IMR-90 (cell line): ENCODE measurements at regions not wholly inside any gene's neighbourhood (a gene's known extent, or its start where the extent isn't known, plus 50 kb on each side); places are given as distances from the start of the nearest gene placed in this dataset.

Experiments used
- ATAC-seq: fragments of 200-7000 bp; cut with Tn5 transposase; 2 replicates; pipeline ENCODE4 v1.9.1; 2020; ENCODE audit warnings: low read depth, mild to moderate bottlenecking, moderate library complexity
- BruUV-seq: library from RNA; stranded (reverse); fragments of 400-500 nt; replicated peaks from 2 replicates; lab custom pipeline; 2021; lab: Mats Ljungman, UMichigan
- CTCF ChIA-PET: fragments of 300-600 bp; formaldehyde crosslinking; extraction: SDS; loops from one replicate; lab custom pipeline; 2021; ENCODE audit warnings: antibody characterized with exemption; lab: Yijun Ruan, JAX
- POLR2A ChIA-PET: fragments of 300-600 bp; sonication (Branson Sonifier 250); formaldehyde crosslinking; loops from one replicate; lab custom pipeline; 2022; ENCODE audit warnings: antibody characterized with exemption; ENCODE audit not compliant: unreplicated experiment; lab: Charles Lee
- DNase-seq: peaks from one replicate; pipeline ENCODE4 v3.0.0; 2013
- H2AFZ ChIP-seq: replicated peaks from 2 replicates; pipeline ENCODE3; 2013; ENCODE audit warnings: low read length, mild to moderate bottlenecking; ENCODE audit not compliant: poor library complexity
- H2AK5ac ChIP-seq: 2 replicates; pipeline ENCODE4 v1.6.1; 2013; ENCODE audit warnings: low read depth, low read length, inconsistent platforms
- H2AK9ac ChIP-seq: replicated peaks from 2 replicates; pipeline ENCODE3; 2013; ENCODE audit warnings: mild to moderate bottlenecking, low read depth, low read length, moderate library complexity; ENCODE audit not compliant: poor library complexity
- H2BK120ac ChIP-seq: 2 replicates; pipeline ENCODE4 v1.6.1; 2013; ENCODE audit warnings: low read depth, low read length, inconsistent platforms
- H2BK15ac ChIP-seq: 3 replicates; pipeline ENCODE4 v1.6.1; 2013; ENCODE audit warnings: low read depth, low read length, inconsistent platforms
- H2BK20ac ChIP-seq: 2 replicates; pipeline ENCODE4 v1.6.1; 2013; ENCODE audit warnings: low read depth, mild to moderate bottlenecking, inconsistent platforms, low read length, moderate library complexity
- H2BK5ac ChIP-seq: 2 replicates; pipeline ENCODE4 v1.6.1; 2013; ENCODE audit warnings: mild to moderate bottlenecking, low read depth, low read length, inconsistent platforms; ENCODE audit not compliant: poor library complexity, severe bottlenecking
- H3K14ac ChIP-seq: replicated peaks from 2 replicates; pipeline ENCODE4 v1.6.1; 2013; ENCODE audit warnings: low read depth, low read length, inconsistent platforms
- H3K18ac ChIP-seq: 2 replicates; pipeline ENCODE4 v1.6.1; 2013; ENCODE audit warnings: low read depth, low read length, control low read depth
- H3K23ac ChIP-seq: 2 replicates; pipeline ENCODE4 v1.6.1; 2013; ENCODE audit warnings: low read depth, low read length, inconsistent platforms
- H3K27ac ChIP-seq: 2 replicates; pipeline ENCODE4 v1.5.1; 2013; ENCODE audit warnings: mild to moderate bottlenecking, control low read depth, low read length; ENCODE audit not compliant: insufficient read depth
- H3K27me3 ChIP-seq: 2 replicates; pipeline ENCODE4 v1.6.1; 2013; ENCODE audit warnings: low read length; ENCODE audit not compliant: control insufficient read depth, insufficient read depth
- H3K36me3 ChIP-seq: 2 replicates; pipeline ENCODE4 v1.6.1; 2013; ENCODE audit warnings: low read length, mixed read lengths; ENCODE audit not compliant: control insufficient read depth, insufficient read depth
- H3K4ac ChIP-seq: 2 replicates; pipeline ENCODE4 v1.6.1; 2013; ENCODE audit warnings: low read depth, low read length, inconsistent platforms
- H3K4me1 ChIP-seq: 2 replicates; pipeline ENCODE4 v1.6.1; 2013; ENCODE audit warnings: low read length, mixed read lengths; ENCODE audit not compliant: control insufficient read depth, insufficient read depth
- H3K4me2 ChIP-seq: 2 replicates; pipeline ENCODE4 v1.6.1; 2013; ENCODE audit warnings: low read depth, mild to moderate bottlenecking, control low read depth, low read length, moderate library complexity
- H3K4me3 ChIP-seq: 2 replicates; pipeline ENCODE4 v1.5.1; 2013; ENCODE audit warnings: low read depth, mild to moderate bottlenecking, control low read depth, low read length, moderate library complexity; ENCODE audit not compliant: insufficient read depth
- H3K56ac ChIP-seq: 2 replicates; pipeline ENCODE4 v1.6.1; 2013; ENCODE audit warnings: low read length, inconsistent platforms; ENCODE audit not compliant: insufficient read depth; ENCODE audit errors: extremely low read depth
- H3K79me1 ChIP-seq, 2 experiments: 2 replicates each; pipeline ENCODE4 v1.6.1; 2013; ENCODE audit warnings: low read length in 2 of 2, inconsistent platforms in 1 of 2, low read depth in 1 of 2
- H3K9ac ChIP-seq: 2 replicates; pipeline ENCODE4 v1.6.1; 2013; ENCODE audit warnings: low read depth, low read length, control low read depth
- H3K9me1 ChIP-seq: 2 replicates; pipeline ENCODE4 v1.6.1; 2013; ENCODE audit warnings: low read length, inconsistent platforms; ENCODE audit not compliant: insufficient read depth
- H3K9me3 ChIP-seq: 2 replicates; pipeline ENCODE4 v1.6.1; 2013; ENCODE audit warnings: low read length; ENCODE audit not compliant: control insufficient read depth, insufficient read depth
- H4K20me1 ChIP-seq: 2 replicates; pipeline ENCODE4 v1.6.1; 2013; ENCODE audit warnings: low read length, inconsistent platforms; ENCODE audit not compliant: insufficient read depth
- H4K5ac ChIP-seq: 2 replicates; pipeline ENCODE4 v1.6.1; 2013; ENCODE audit warnings: mild to moderate bottlenecking, low read depth, low read length, control low read depth
- H4K8ac ChIP-seq, 2 experiments: 2 replicates each; pipeline ENCODE4 v1.6.1; 2013; ENCODE audit warnings: low read depth in 2 of 2, low read length in 2 of 2, control low read depth in 1 of 2, inconsistent platforms in 1 of 2
- H4K91ac ChIP-seq: 2 replicates; pipeline ENCODE4 v1.6.1; 2013; ENCODE audit warnings: low read depth, low read length, inconsistent platforms; ENCODE audit not compliant: insufficient read depth
- BHLHE40 ChIP-seq: fragments of 150-350 bp; IDR thresholded peaks from 2 replicates; pipeline ENCODE4 v1.6.1; 2016; ENCODE audit warnings: mild to moderate bottlenecking, low read depth, low read length
- CEBPB ChIP-seq: IDR thresholded peaks from 2 replicates; pipeline ENCODE4 v1.6.1; 2012; ENCODE audit warnings: low read depth, low read length, improper control_type of control experiment
- CHD1 ChIP-seq: IDR thresholded peaks from 2 replicates; pipeline ENCODE4 v1.6.1; 2012; ENCODE audit warnings: low read depth, low read length, improper control_type of control experiment
- ELK1 ChIP-seq: fragments of 150-350 bp; IDR thresholded peaks from 2 replicates; pipeline ENCODE4 v1.6.1; 2016; ENCODE audit warnings: low read depth, mild to moderate bottlenecking, low read length, moderate library complexity, borderline replicate concordance
- FOS ChIP-seq: fragments of 150-350 bp; IDR thresholded peaks from 2 replicates; pipeline ENCODE4 v1.6.1; 2016; ENCODE audit warnings: low read depth, low read length
- MAFK ChIP-seq: IDR thresholded peaks from 2 replicates; pipeline ENCODE4 v1.6.1; 2012; ENCODE audit warnings: low read depth, low read length, improper control_type of control experiment
- MAZ ChIP-seq: IDR thresholded peaks from 2 replicates; pipeline ENCODE4 v1.6.1; 2012; ENCODE audit warnings: low read depth, mild to moderate bottlenecking, low read length, improper control_type of control experiment, moderate library complexity, borderline replicate concordance
- MXI1 ChIP-seq: IDR thresholded peaks from 2 replicates; pipeline ENCODE4 v1.6.1; 2012; ENCODE audit warnings: low read depth, mild to moderate bottlenecking, low read length, moderate library complexity, borderline replicate concordance
- NFE2L2 ChIP-seq: fragments of 150-350 bp; IDR thresholded peaks from 2 replicates; pipeline ENCODE4 v1.6.1; 2016; ENCODE audit warnings: low read depth, mild to moderate bottlenecking, low read length
- POLR2A ChIP-seq: IDR thresholded peaks from 2 replicates; pipeline ENCODE4 v1.6.1; 2012; ENCODE audit warnings: mild to moderate bottlenecking, low read depth, low read length
- RAD21 ChIP-seq: IDR thresholded peaks from 2 replicates; pipeline ENCODE4 v1.6.1; 2012; ENCODE audit warnings: low read length, improper control_type of control experiment
- RCOR1 ChIP-seq: IDR thresholded peaks from 2 replicates; pipeline ENCODE4 v1.6.1; 2012; ENCODE audit warnings: mild to moderate bottlenecking, low read length, improper control_type of control experiment; ENCODE audit not compliant: insufficient replicate concordance
- RFX5 ChIP-seq: IDR thresholded peaks from 2 replicates; pipeline ENCODE4 v1.8.0; 2012; ENCODE audit warnings: low read depth, mild to moderate bottlenecking, low read length, moderate library complexity
- SMC3 ChIP-seq: fragments of 150-350 bp; IDR thresholded peaks from 2 replicates; pipeline ENCODE4 v1.6.1; 2016; ENCODE audit warnings: low read depth, mild to moderate bottlenecking, antibody characterized with exemption, low read length, moderate library complexity
- USF2 ChIP-seq: fragments of 150-350 bp; IDR thresholded peaks from 2 replicates; pipeline ENCODE4 v1.6.1; 2017; ENCODE audit warnings: mild to moderate bottlenecking, antibody characterized with exemption, low read length, low read depth
- WGBS, 2 experiments: methylation state at CpG; one replicate each; pipeline versions ENCODE4 v1.1.5 to v1.1.7; 2013; ENCODE audit warnings: missing lambda C conversion rate in 2 of 2; ENCODE audit not compliant: insufficient read length in 1 of 2; ENCODE audit errors: extremely low coverage in 2 of 2; 5-methylcytosine and 5-hydroxymethylcytosine counted together
- dilution Hi-C: fragments of 300-500 bp; cut with HindIII; formaldehyde crosslinking; loops from one replicate; pipeline ENCODE4 v1.14.3; 2018; ENCODE audit warnings: low sequenced_read_pairs; ENCODE audit not compliant: unreplicated experiment
- in situ Hi-C: fragments of 300-500 bp; cut with MboI; formaldehyde crosslinking; loops from 3 replicates; pipeline ENCODE4 v1.14.3; 2019; ENCODE audit warnings: low sequenced_read_pairs, inconsistent platforms, mixed read lengths
- intact Hi-C: fragments of 100-400 bp; cut with micrococcal nuclease; formaldehyde crosslinking; loops from 2 replicates; pipeline ENCODE4 v1.10.0; 2022
- TF ChIP-seq, protein P1 (sequence below): conservative IDR thresholded peaks from 2 replicates; pipeline ENCODE4 v1.5.1; 2012; ENCODE audit warnings: mild to moderate bottlenecking, low read depth, low read length, improper control_type of control experiment

- in situ Hi-C loops = no loop called here
- Histone ChIP-seq H3K36me3 (no peaks in the 10 kb centered on the region), H3K79me1 (no peaks in the 10 kb centered on the region), H3K27ac (no peak overlapping the region), H3K18ac (no peak overlapping the region), H2BK20ac (no peak overlapping the region), H3K9me1 (no peaks in the 10 kb centered on the region), H3K4ac (no peak overlapping the region), H4K91ac (no peak overlapping the region), H2BK120ac (no peak overlapping the region), H3K9ac (no peak overlapping the region), H4K20me1 (no peaks in the 10 kb centered on the region), H3K56ac (no peak overlapping the region), H3K4me1 (no peaks in the 10 kb centered on the region), H2AK9ac (no peak overlapping the region), H3K4me3 (no peak overlapping the region), H4K5ac (no peak overlapping the region), H3K9me3 (no peaks in the 10 kb centered on the region), H2BK15ac (no peak overlapping the region), H3K4me2 (no peak overlapping the region), H4K8ac (no peak overlapping the region), H2BK5ac (no peak overlapping the region), H3K27me3 (no peaks in the 10 kb centered on the region), H3K23ac (no peak overlapping the region), H2AFZ (no peak overlapping the region), H3K14ac (no peak overlapping the region), H2AK5ac (no peak overlapping the region)
- intact Hi-C loops = no loop called here
- CTCF ChIA-PET = no interaction called here
- dilution Hi-C loops = no loop called here
- no TSS peak for BruUV-seq
- POLR2A ChIA-PET = no interaction called here
- TF ChIP-seq CEBPB (no peak), RAD21 (no peak), MAFK (no peak), MXI1 (no peak), NFE2L2 (no peak), RFX5 (no peak), ELK1 (no peak), CHD1 (no peak), SMC3 (no peak), BHLHE40 (no peak), USF2 (no peak), POLR2A (no peak), MAZ (no peak), RCOR1 (no peak), FOS (no peak)
- TF ChIP-seq, protein P1, sequence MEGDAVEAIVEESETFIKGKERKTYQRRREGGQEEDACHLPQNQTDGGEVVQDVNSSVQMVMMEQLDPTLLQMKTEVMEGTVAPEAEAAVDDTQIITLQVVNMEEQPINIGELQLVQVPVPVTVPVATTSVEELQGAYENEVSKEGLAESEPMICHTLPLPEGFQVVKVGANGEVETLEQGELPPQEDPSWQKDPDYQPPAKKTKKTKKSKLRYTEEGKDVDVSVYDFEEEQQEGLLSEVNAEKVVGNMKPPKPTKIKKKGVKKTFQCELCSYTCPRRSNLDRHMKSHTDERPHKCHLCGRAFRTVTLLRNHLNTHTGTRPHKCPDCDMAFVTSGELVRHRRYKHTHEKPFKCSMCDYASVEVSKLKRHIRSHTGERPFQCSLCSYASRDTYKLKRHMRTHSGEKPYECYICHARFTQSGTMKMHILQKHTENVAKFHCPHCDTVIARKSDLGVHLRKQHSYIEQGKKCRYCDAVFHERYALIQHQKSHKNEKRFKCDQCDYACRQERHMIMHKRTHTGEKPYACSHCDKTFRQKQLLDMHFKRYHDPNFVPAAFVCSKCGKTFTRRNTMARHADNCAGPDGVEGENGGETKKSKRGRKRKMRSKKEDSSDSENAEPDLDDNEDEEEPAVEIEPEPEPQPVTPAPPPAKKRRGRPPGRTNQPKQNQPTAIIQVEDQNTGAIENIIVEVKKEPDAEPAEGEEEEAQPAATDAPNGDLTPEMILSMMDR = no peak
- no peak for ATAC-seq
- no peak for DNase-seq
- WGBS, 2 experiments = no CpG with 5 or more reads among the region's 4 CpGs
These were observed 408.9 kb upstream of the ANO5 start for GRCh38 chr11:21783954-21784353.
